ENCODE measurements at regions not wholly inside any gene's neighbourhood (a gene's known extent, or its start where the extent isn't known, plus 50 kb on each side); places are given as distances from the start of the nearest gene placed in this dataset.

DNA sequence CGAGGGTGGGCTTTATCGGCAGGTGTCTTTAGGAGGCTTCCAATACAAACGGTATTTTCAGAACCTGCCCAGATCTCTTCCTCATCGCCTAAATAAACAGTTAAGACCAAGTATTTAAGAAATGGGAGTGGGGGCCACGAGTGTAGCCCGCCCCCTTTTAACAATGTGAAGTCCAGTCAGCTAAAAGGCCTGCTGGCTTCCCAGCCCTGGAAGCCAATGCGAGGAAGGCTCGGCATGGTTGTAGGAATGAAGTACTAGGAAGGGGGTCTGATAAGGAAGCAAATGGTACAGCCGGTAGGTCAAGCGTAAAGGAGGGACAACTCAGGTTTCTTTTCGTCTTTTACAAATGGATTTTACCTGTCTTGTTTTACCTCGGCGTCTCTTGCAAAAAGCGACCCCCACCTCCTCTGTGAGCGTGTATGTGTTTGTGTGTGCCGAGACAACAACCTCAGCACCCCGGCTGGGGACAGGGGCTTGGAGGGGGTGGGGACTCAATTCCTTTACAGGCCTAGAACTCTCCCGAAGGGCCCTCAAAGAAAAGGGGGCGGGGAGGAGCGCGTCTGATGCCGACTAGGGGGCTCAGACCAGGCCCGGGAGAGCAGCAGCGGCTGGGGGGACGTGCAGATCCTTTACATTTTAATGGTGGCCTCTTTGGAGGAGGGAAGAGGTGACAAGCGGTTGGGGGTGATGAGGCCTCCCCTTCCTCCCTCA lies 147.6 kb downstream of the GPR85 start:
- no peaks in the 10 kb centered on the region for H3K27me3 ChIP-seq
- H3K36me3 ChIP-seq (replicated peaks; ENCODE audit: insufficient read depth, low read depth), result no peaks in the 10 kb centered on the region
- H2AFZ ChIP-seq, result peak overlapping the region; percentile 36
- H3K9me3 ChIP-seq (ENCODE audit: low read depth), result no peaks in the 10 kb centered on the region
- H3K4me1 ChIP-seq (ENCODE audit: insufficient read depth), result peaks cover 11% of the 10 kb centered on the region
- H3K4me2 ChIP-seq, result peak overlapping the region; percentile 73
- peaks cover 52% of the 10 kb centered on the region for H3K79me2 ChIP-seq
- peak; percentile 76 for DNase-seq (ENCODE audit: low spot score)
- no peaks in the 10 kb centered on the region for H3K9me2 ChIP-seq (replicated peaks; ENCODE audit: insufficient read depth)
- peak overlapping the region; percentile 72 for H3K27ac ChIP-seq
- H4K20me1 ChIP-seq (ENCODE audit: insufficient read depth, poor library complexity, severe bottlenecking), result peaks cover 6% of the 10 kb centered on the region
- H3K4me3 ChIP-seq, result peak overlapping the region; percentile 80
- WGBS (ENCODE audit: low lambda C conversion rate, missing lambda C conversion rate), result 3% methylated on average over 23 of the region's 26 CpGs
- no peak for TF ChIP-seq EZH2phosphoT487 (IDR thresholded peaks at IDR 0.05; ENCODE audit: low read depth, severe bottlenecking, unreplicated experiment)
- TF ChIP-seq, protein P1, sequence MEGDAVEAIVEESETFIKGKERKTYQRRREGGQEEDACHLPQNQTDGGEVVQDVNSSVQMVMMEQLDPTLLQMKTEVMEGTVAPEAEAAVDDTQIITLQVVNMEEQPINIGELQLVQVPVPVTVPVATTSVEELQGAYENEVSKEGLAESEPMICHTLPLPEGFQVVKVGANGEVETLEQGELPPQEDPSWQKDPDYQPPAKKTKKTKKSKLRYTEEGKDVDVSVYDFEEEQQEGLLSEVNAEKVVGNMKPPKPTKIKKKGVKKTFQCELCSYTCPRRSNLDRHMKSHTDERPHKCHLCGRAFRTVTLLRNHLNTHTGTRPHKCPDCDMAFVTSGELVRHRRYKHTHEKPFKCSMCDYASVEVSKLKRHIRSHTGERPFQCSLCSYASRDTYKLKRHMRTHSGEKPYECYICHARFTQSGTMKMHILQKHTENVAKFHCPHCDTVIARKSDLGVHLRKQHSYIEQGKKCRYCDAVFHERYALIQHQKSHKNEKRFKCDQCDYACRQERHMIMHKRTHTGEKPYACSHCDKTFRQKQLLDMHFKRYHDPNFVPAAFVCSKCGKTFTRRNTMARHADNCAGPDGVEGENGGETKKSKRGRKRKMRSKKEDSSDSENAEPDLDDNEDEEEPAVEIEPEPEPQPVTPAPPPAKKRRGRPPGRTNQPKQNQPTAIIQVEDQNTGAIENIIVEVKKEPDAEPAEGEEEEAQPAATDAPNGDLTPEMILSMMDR (IDR thresholded peaks at IDR 0.05; ENCODE audit: poor library complexity), result no peak
- TF ChIP-seq EZH2 (IDR thresholded peaks at IDR 0.05; ENCODE audit: borderline replicate concordance), result no peak

DNA sequence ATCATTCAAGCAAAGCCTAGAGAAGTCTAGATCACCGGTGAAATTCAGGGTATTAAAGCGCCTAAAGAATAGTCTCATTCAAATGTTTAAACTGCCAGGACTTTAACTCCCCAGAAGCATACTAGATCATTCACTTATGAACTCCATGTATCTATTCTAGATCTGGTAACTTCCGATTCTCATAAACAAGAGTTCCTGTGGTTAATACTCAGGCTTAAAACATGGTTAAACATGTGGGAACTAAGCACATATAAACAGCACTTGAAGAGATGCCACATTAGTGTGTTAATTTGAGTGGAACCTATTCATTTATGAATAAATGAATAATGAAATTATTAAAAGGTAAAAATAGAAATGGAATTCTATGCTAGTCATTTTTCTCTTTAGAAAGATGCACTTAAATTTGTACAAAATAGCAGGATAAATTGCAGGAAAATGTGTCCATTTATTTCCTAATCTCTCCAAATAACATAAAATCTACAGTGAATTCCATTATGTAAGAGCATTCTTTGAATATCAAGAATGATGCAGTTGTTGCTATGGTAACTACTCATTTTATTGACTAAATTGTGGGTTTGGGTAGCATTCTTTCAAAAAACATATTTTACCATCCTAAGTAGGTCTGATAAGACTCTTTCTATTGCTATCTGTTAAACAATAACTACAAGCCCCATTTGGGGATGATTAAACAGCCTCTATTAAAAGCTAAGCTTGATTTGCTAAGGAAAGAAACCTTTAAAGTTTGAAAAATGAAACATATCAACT lies 147.6 kb upstream of the TMEM168 start:
- Histone ChIP-seq H3K4me2 (peak overlapping the region; percentile 73), H3K27ac (peak overlapping the region; percentile 72)
- 85% methylated on average over 3 of the region's 3 CpGs for WGBS (ENCODE audit: low lambda C conversion rate, missing lambda C conversion rate)

DNA sequence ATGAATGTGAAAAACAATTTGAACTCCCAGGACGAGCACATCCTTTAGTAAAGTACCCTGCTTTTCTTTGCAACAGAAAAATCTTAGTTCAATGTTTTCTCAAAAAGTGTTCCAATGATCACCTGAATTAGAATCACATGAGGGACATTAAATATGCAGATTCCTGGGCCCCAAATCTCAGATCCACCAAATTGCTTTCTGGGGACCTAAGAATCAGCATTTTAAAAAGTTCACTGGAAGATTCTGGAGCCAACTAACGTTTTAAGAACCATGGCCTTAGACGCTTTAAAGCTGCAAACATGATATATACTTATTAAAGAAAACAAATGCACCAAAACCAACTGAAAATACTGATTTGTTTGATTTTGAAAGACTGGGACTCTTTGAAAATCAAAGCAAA lies 143.4 kb upstream of the TMEM168 start:
- peaks cover 7% of the 10 kb centered on the region for H4K20me1 ChIP-seq (ENCODE audit: insufficient read depth, poor library complexity, severe bottlenecking)
- no peak overlapping the region for H3K4me3 ChIP-seq
- H3K4me1 ChIP-seq (ENCODE audit: insufficient read depth), result peaks cover 26% of the 10 kb centered on the region
- H3K9me3 ChIP-seq (ENCODE audit: low read depth), result no peaks in the 10 kb centered on the region
- no peak overlapping the region for H2AFZ ChIP-seq
- no peaks in the 10 kb centered on the region for H3K9me2 ChIP-seq (replicated peaks; ENCODE audit: insufficient read depth)
- H3K4me2 ChIP-seq, result no peak overlapping the region
- no peaks in the 10 kb centered on the region for H3K27me3 ChIP-seq
- TF ChIP-seq EZH2 (IDR thresholded peaks at IDR 0.05; ENCODE audit: borderline replicate concordance) (no peak), EZH2phosphoT487 (IDR thresholded peaks at IDR 0.05; ENCODE audit: low read depth, severe bottlenecking, unreplicated experiment) (no peak)
- TF ChIP-seq, protein P1 (IDR thresholded peaks at IDR 0.05; ENCODE audit: poor library complexity), result no peak
- no peak overlapping the region for H3K27ac ChIP-seq
- H3K36me3 ChIP-seq (replicated peaks; ENCODE audit: insufficient read depth, low read depth), result no peaks in the 10 kb centered on the region
- H3K79me2 ChIP-seq, result peaks cover 95% of the 10 kb centered on the region
- 92% methylated on average over 3 of the region's 3 CpGs for WGBS (ENCODE audit: low lambda C conversion rate, missing lambda C conversion rate)
- DNase-seq (ENCODE audit: low spot score), result no peak

More for the DNA sequence above, 147.6 kb upstream of the TMEM168 start:
- H3K9me2 ChIP-seq (replicated peaks; ENCODE audit: insufficient read depth), result no peaks in the 10 kb centered on the region
- no peak for TF ChIP-seq EZH2phosphoT487 (IDR thresholded peaks at IDR 0.05; ENCODE audit: low read depth, severe bottlenecking, unreplicated experiment)
- TF ChIP-seq, protein P1 (IDR thresholded peaks at IDR 0.05; ENCODE audit: poor library complexity), result no peak
- no peak for TF ChIP-seq EZH2 (IDR thresholded peaks at IDR 0.05; ENCODE audit: borderline replicate concordance)
- H3K36me3 ChIP-seq (replicated peaks; ENCODE audit: insufficient read depth, low read depth), result no peaks in the 10 kb centered on the region
- no peaks in the 10 kb centered on the region for H3K9me3 ChIP-seq (ENCODE audit: low read depth)
- peaks cover 64% of the 10 kb centered on the region for H3K79me2 ChIP-seq
- no peaks in the 10 kb centered on the region for H3K27me3 ChIP-seq
- no peak overlapping the region for H2AFZ ChIP-seq
- peaks cover 6% of the 10 kb centered on the region for H4K20me1 ChIP-seq (ENCODE audit: insufficient read depth, poor library complexity, severe bottlenecking)
- peaks cover 11% of the 10 kb centered on the region for H3K4me1 ChIP-seq (ENCODE audit: insufficient read depth)
- DNase-seq (ENCODE audit: low spot score), result no peak
- H3K4me3 ChIP-seq, result peak overlapping the region; percentile 80

Data from hepatocyte (in vitro differentiated cells).